Endothelial cell of umbilical vein (primary cell): ENCODE measurements at regions not wholly inside any gene's neighbourhood (a gene's known extent, or its start where the extent isn't known, plus 50 kb on each side); places are given as distances from the start of the nearest gene placed in this dataset.

Source experiments
- BruUV-seq: library from RNA; stranded (reverse); fragments of 400-500 nt; replicated peaks from 2 replicates; lab custom pipeline; 2021; lab: Mats Ljungman, UMichigan
- CTCF ChIA-PET: fragments of 300-600, 350-600 bp; sonication (Branson Sonifier 250); formaldehyde crosslinking; loops from one replicate; lab custom pipeline; 2021; ENCODE audit warnings: antibody characterized with exemption, inconsistent platforms; lab: Charles Lee
- POLR2A ChIA-PET: fragments of 300-600, 350-600 bp; sonication (Branson Sonifier 250); formaldehyde crosslinking; loops from one replicate; lab custom pipeline; 2021; ENCODE audit warnings: antibody characterized with exemption, inconsistent platforms; lab: Charles Lee
- DNase-seq: peaks from one replicate; pipeline ENCODE4 v3.0.0-alpha.2; 2011; ENCODE audit warnings: low read depth, low spot score
- FAIRE-seq: peaks from 2 replicates; lab custom pipeline; 2011; peaks lifted over from hg19 to GRCh38; lab: Jason Lieb, UNC
- H2AFZ ChIP-seq: 2 replicates; pipeline ENCODE4 v1.6.0; 2012; ENCODE audit warnings: low read depth, low read length, control low read depth, inconsistent platforms
- H3K27ac ChIP-seq: 2 replicates; pipeline ENCODE4 v1.5.1; 2011; ENCODE audit warnings: low read depth, mild to moderate bottlenecking, control low read depth, low read length, moderate library complexity; ENCODE audit not compliant: insufficient read depth
- H3K27me3 ChIP-seq, 2 experiments: 2 replicates each; pipeline versions ENCODE4 v1.6.0 to v1.6.1; 2011; ENCODE audit warnings: low read length in 2 of 2, mixed read lengths in 1 of 2; ENCODE audit not compliant: control insufficient read depth in 2 of 2, insufficient read depth in 2 of 2
- H3K36me3 ChIP-seq, 2 experiments: 2 replicates in 1 of 2; 3 replicates in 1 of 2; pipeline ENCODE4 v1.5.1; 2011; ENCODE audit warnings: low read length in 2 of 2, mild to moderate bottlenecking in 1 of 2, moderate library complexity in 1 of 2; ENCODE audit not compliant: control insufficient read depth in 2 of 2, insufficient read depth in 2 of 2; ENCODE audit errors: extremely low read depth in 1 of 2
- H3K4me1 ChIP-seq: 3 replicates; pipeline ENCODE4 v1.5.1; 2011; ENCODE audit warnings: mild to moderate bottlenecking, low read length; ENCODE audit not compliant: control insufficient read depth, insufficient read depth; ENCODE audit errors: extremely low read depth
- H3K4me2 ChIP-seq: 2 replicates; pipeline ENCODE4 v1.6.1; 2011; ENCODE audit warnings: low read length, control low read depth, mixed read lengths; ENCODE audit not compliant: insufficient read depth
- H3K4me3 ChIP-seq, 3 experiments: fragments of 200-600 bp in 1 of 3; sonication (generic), shearing (Covaris generic) in 1 of 3; replicated peaks in 1 of 3; 2 replicates each; pipeline ENCODE4 v1.5.1; 2011 to 2016; ENCODE audit warnings: control low read depth in 3 of 3, low read length in 3 of 3, mild to moderate bottlenecking in 2 of 3, inconsistent platforms in 1 of 3, low read depth in 1 of 3, moderate library complexity in 1 of 3; ENCODE audit not compliant: insufficient read depth in 1 of 3
- H3K79me2 ChIP-seq: 2 replicates; pipeline ENCODE4 v1.6.0; 2012; ENCODE audit warnings: low read length, inconsistent platforms; ENCODE audit not compliant: control insufficient read depth, insufficient read depth
- H3K9ac ChIP-seq: replicated peaks from 2 replicates; pipeline ENCODE3; 2011; ENCODE audit warnings: low read length, control low read depth; ENCODE audit not compliant: insufficient read depth; ENCODE audit errors: extremely low read depth
- H3K9me1 ChIP-seq: replicated peaks from 3 replicates; pipeline ENCODE4 v1.6.0; 2011; ENCODE audit warnings: mild to moderate bottlenecking, low read length; ENCODE audit not compliant: control insufficient read depth, insufficient read depth; ENCODE audit errors: extremely low read depth
- H3K9me3 ChIP-seq: replicated peaks from 2 replicates; pipeline ENCODE4 v1.5.1; 2012; ENCODE audit warnings: low read length, inconsistent platforms; ENCODE audit not compliant: control insufficient read depth, insufficient read depth
- H4K20me1 ChIP-seq: replicated peaks from 2 replicates; pipeline ENCODE3; 2011; ENCODE audit warnings: mild to moderate bottlenecking, low read length; ENCODE audit not compliant: control insufficient read depth, insufficient read depth; ENCODE audit errors: extremely low read depth
- CTCF ChIP-seq, 2 donors: IDR thresholded peaks; 1 replicate in 1 of 2; 2 replicates in 1 of 2; pipeline ENCODE4 v1.5.1; 2011; ENCODE audit warnings: low read length in 2 of 2, mild to moderate bottlenecking in 2 of 2, moderate library complexity in 2 of 2, control low read depth in 1 of 2, inconsistent platforms in 1 of 2, low read depth in 1 of 2; ENCODE audit not compliant: insufficient read depth in 1 of 2; ENCODE audit errors: extremely low read depth in 1 of 2
- EZH2 ChIP-seq: IDR thresholded peaks from 2 replicates; pipeline ENCODE4 v1.6.1; 2012; ENCODE audit warnings: borderline replicate concordance, low read depth, mild to moderate bottlenecking, moderate library complexity, low read length, inconsistent platforms; ENCODE audit not compliant: severe bottlenecking
- FOS ChIP-seq: IDR thresholded peaks from 2 replicates; pipeline ENCODE4 v1.6.1; 2011; ENCODE audit warnings: mild to moderate bottlenecking, low read length, moderate library complexity, borderline replicate concordance; ENCODE audit not compliant: insufficient read depth
- GATA2 ChIP-seq: IDR thresholded peaks from 2 replicates; pipeline ENCODE4 v1.7.0; 2011; ENCODE audit warnings: low read depth, mild to moderate bottlenecking, moderate library complexity, mixed read lengths, low read length; ENCODE audit not compliant: insufficient read length, insufficient read depth
- JUN ChIP-seq: IDR thresholded peaks from 2 replicates; pipeline ENCODE4 v1.6.1; 2011; ENCODE audit warnings: borderline replicate concordance, low read depth; ENCODE audit not compliant: insufficient read length, insufficient read depth
- MAX ChIP-seq: IDR thresholded peaks from 2 replicates; pipeline ENCODE4 v1.6.1; 2011; ENCODE audit not compliant: insufficient read depth, insufficient read length
- MYC ChIP-seq: IDR thresholded peaks from one replicate; pipeline ENCODE4 v1.6.1; 2011; ENCODE audit warnings: mild to moderate bottlenecking, low read depth, low read length
- POLR2A ChIP-seq: IDR thresholded peaks from 2 replicates; pipeline ENCODE4 v1.6.1; 2012; ENCODE audit warnings: low read depth, mild to moderate bottlenecking, control low read depth, low read length
- POLR2AphosphoS5 ChIP-seq: IDR thresholded peaks from 2 replicates; pipeline ENCODE4 v1.6.1; 2012; ENCODE audit warnings: low read depth, mild to moderate bottlenecking, control low read depth, low read length, moderate library complexity; ENCODE audit not compliant: insufficient read depth
- dilution Hi-C: fragments of 300-500 bp; cut with MboI; formaldehyde crosslinking; loops from one replicate; pipeline ENCODE4 v1.15.0; 2019; ENCODE audit warnings: low sequenced_read_pairs; ENCODE audit not compliant: extremely low pct_ligation_motif_present
- intact Hi-C: fragments of 100-400 bp; cut with micrococcal nuclease; formaldehyde crosslinking; loops from one replicate; pipeline ENCODE4 v1.10.0; 2022

- Histone ChIP-seq H4K20me1 (no peaks in the 10 kb centered on the region), H3K27ac (no peak overlapping the region), H3K9me1 (no peaks in the 10 kb centered on the region), H3K9me3 (no peaks in the 10 kb centered on the region), H3K79me2 (no peaks in the 10 kb centered on the region), H3K36me3 (no peaks in the 10 kb centered on the region), H3K9ac (no peak overlapping the region), H3K4me2 (no peak overlapping the region), H3K4me1 (no peaks in the 10 kb centered on the region), H2AFZ (no peak overlapping the region), H3K27me3 (no peaks in the 10 kb centered on the region), H3K4me3 (no peak overlapping the region)
- dilution Hi-C loops (no loop called here), intact Hi-C loops (no loop called here)
- DNase-seq: no peak
- TF ChIP-seq EZH2 (no peak), JUN (no peak), CTCF (IDR thresholded peaks at IDR 0.05; ENCODE audit: extremely low read depth in 1 of 2, insufficient read depth in 1 of 2, low read depth in 1 of 2, low read length in 2 of 2) (no peak), GATA2 (no peak), FOS (no peak), POLR2A (no peak), POLR2AphosphoS5 (no peak), MYC (no peak), MAX (no peak)
- ChIA-PET CTCF (no interaction called here), POLR2A (no interaction called here)
- no peak for FAIRE-seq
- BruUV-seq: no TSS peak
These were observed 726.6 kb upstream of the POU3F2 start for GRCh38 chr6:98107801-98108200.
